PC-9 (cell line): ENCODE measurements at regions not wholly inside any gene's neighbourhood (a gene's known extent, or its start where the extent isn't known, plus 50 kb on each side); places are given as distances from the start of the nearest gene placed in this dataset.
A peak's percentile ranks its signal among the peaks of the same experiment; 100 is the strongest.

Experiments
- BruUV-seq: library from RNA; stranded (reverse); fragments of 400-500 nt; replicated peaks from 2 replicates; lab custom pipeline; 2021; lab: Mats Ljungman, UMichigan
- CTCF ChIA-PET: fragments of 300-600 bp; sonication (Branson Sonifier 250); formaldehyde crosslinking; loops from one replicate; lab custom pipeline; 2022; ENCODE audit warnings: antibody characterized with exemption; lab: Charles Lee
- POLR2A ChIA-PET: fragments of 300-600 bp; sonication (Branson Sonifier 250); formaldehyde crosslinking; loops from one replicate; lab custom pipeline; 2022; ENCODE audit warnings: antibody characterized with exemption; ENCODE audit not compliant: unreplicated experiment; lab: Charles Lee
- DNase-seq, 2 experiments: peaks; one replicate each; pipeline versions ENCODE4 v3.0.0 to v3.0.0-alpha.2; 2015 to 2022; ENCODE audit warnings: mixed read lengths in 1 of 2
- H2AFZ ChIP-seq: fragments of 200-600 bp; sonication (generic); 2 replicates; pipeline ENCODE4 v1.8.1; 2017; ENCODE audit warnings: antibody characterized with exemption
- H3F3A ChIP-seq: fragments of 200-600 bp; sonication (generic); 2 replicates; pipeline ENCODE4 v1.8.1; 2017; ENCODE audit warnings: antibody characterized with exemption, mild to moderate bottlenecking, low read depth; ENCODE audit not compliant: insufficient read depth
- H3K27ac ChIP-seq: fragments of 200-600 bp; sonication (generic); 2 replicates; pipeline ENCODE4 v1.6.1; 2016; ENCODE audit warnings: mixed run types
- H3K27me3 ChIP-seq: fragments of 200-600 bp; sonication (generic); 2 replicates; pipeline ENCODE4 v1.6.1; 2016; ENCODE audit warnings: low read depth, mixed run types; ENCODE audit not compliant: insufficient read depth
- H3K36me3 ChIP-seq: fragments of 200-600 bp; sonication (generic); 2 replicates; pipeline ENCODE4 v1.6.1; 2016; ENCODE audit warnings: low read depth, mixed run types
- H3K4me1 ChIP-seq: fragments of 200-600 bp; sonication (generic); replicated peaks from 2 replicates; pipeline ENCODE4 v1.6.1; 2016; ENCODE audit warnings: mixed run types; ENCODE audit not compliant: insufficient read depth
- H3K4me2 ChIP-seq: fragments of 200-600 bp; sonication (generic); 2 replicates; pipeline ENCODE4 v1.6.1; 2017; ENCODE audit warnings: mixed run types
- H3K4me3 ChIP-seq: fragments of 200-600 bp; sonication (generic); 2 replicates; pipeline ENCODE4 v1.6.1; 2016; ENCODE audit warnings: mixed run types
- H3K79me2 ChIP-seq: fragments of 200-600 bp; sonication (generic); 2 replicates; pipeline ENCODE4 v1.6.1; 2017; ENCODE audit warnings: low read depth, mixed run types
- H3K9me2 ChIP-seq: fragments of 200-600 bp; sonication (generic); 2 replicates; pipeline ENCODE4 v1.8.1; 2017; ENCODE audit warnings: mild to moderate bottlenecking; ENCODE audit not compliant: insufficient read depth
- H3K9me3 ChIP-seq: fragments of 200-600 bp; sonication (generic); 2 replicates; pipeline ENCODE4 v1.8.1; 2016; ENCODE audit warnings: low read depth; ENCODE audit not compliant: insufficient read depth
- H4K20me1 ChIP-seq: fragments of 200-600 bp; sonication (generic); 2 replicates; pipeline ENCODE4 v1.8.1; 2017; ENCODE audit not compliant: insufficient read depth
- CTCF ChIP-seq: fragments of 200-600 bp; sonication (generic); conservative IDR thresholded peaks from 2 replicates; pipeline ENCODE4 v1.6.1; 2017; ENCODE audit warnings: mixed run types, antibody characterized with exemption, mild to moderate bottlenecking, moderate library complexity
- EZH2 ChIP-seq: fragments of 200-600 bp; sonication (generic); IDR thresholded peaks from 2 replicates; pipeline ENCODE4 v1.8.0; 2017; ENCODE audit warnings: antibody characterized with exemption, low read depth
- intact Hi-C: fragments of 100-400 bp; cut with micrococcal nuclease; formaldehyde crosslinking; loops from one replicate; pipeline ENCODE4 v1.10.0; 2022; ENCODE audit not compliant: unreplicated experiment

GRCh38 chr5:92372766-92373165 lies 989.6 kb upstream of the ARRDC3 start:
- no peak overlapping the region for H3K4me2 ChIP-seq
- H3K79me2 ChIP-seq: no peaks in the 10 kb centered on the region
- no peaks in the 10 kb centered on the region; the same call in 1 of the 2 replicates for H3K9me2 ChIP-seq
- H3K27ac ChIP-seq: no peak overlapping the region
- no peak overlapping the region for H2AFZ ChIP-seq
- H3K36me3 ChIP-seq: no peaks in the 10 kb centered on the region
- intact Hi-C loops: no loop called here
- H3F3A ChIP-seq: no peaks in the 10 kb centered on the region
- CTCF ChIA-PET: no interaction called here
- TF ChIP-seq EZH2 (no peak), CTCF (no peak)
- no peaks in the 10 kb centered on the region for H3K27me3 ChIP-seq
- BruUV-seq: no TSS peak
- POLR2A ChIA-PET: no interaction called here
- H3K4me1 ChIP-seq: no peaks in the 10 kb centered on the region
- no peaks in the 10 kb centered on the region for H3K9me3 ChIP-seq
- no peak overlapping the region for H3K4me3 ChIP-seq
- DNase-seq: no peak
- no peaks in the 10 kb centered on the region for H4K20me1 ChIP-seq

- POLR2A ChIA-PET: no interaction called here
- no peaks in the 10 kb centered on the region for H3K4me1 ChIP-seq
- TF ChIP-seq EZH2: no peak
- TF ChIP-seq CTCF: no peak
- no peak overlapping the region for H3K27ac ChIP-seq
- H3K27me3 ChIP-seq: no peaks in the 10 kb centered on the region
- no peaks in the 10 kb centered on the region for H3F3A ChIP-seq
- H3K4me3 ChIP-seq: no peak overlapping the region
- CTCF ChIA-PET: no interaction called here
- H4K20me1 ChIP-seq: no peaks in the 10 kb centered on the region
- H3K9me3 ChIP-seq: no peaks in the 10 kb centered on the region
- no peak for DNase-seq
- no peaks in the 10 kb centered on the region for H3K79me2 ChIP-seq
- intact Hi-C loops: no loop called here
- no peaks in the 10 kb centered on the region; the same call in 1 of the 2 replicates for H3K9me2 ChIP-seq
- no peak overlapping the region for H3K4me2 ChIP-seq
- H2AFZ ChIP-seq: peak overlapping the region; percentile 33; the same call in 1 of the 2 replicates
- no TSS peak for BruUV-seq
- no peaks in the 10 kb centered on the region for H3K36me3 ChIP-seq
Observed at GRCh38 chr5:92371889-92372235, 988.7 kb upstream of the ARRDC3 start.

GRCh38 chr5:92371171-92371888 lies 988.2 kb upstream of the ARRDC3 start:
- H3K27ac ChIP-seq: no peak overlapping the region
- no peaks in the 10 kb centered on the region for H3K4me1 ChIP-seq
- H3K4me3 ChIP-seq: no peak overlapping the region
- H3K9me3 ChIP-seq: no peaks in the 10 kb centered on the region
- ChIA-PET POLR2A (no interaction called here), CTCF (no interaction called here)
- no peaks in the 10 kb centered on the region for H3K79me2 ChIP-seq
- H3K36me3 ChIP-seq: no peaks in the 10 kb centered on the region
- DNase-seq: no peak
- H2AFZ ChIP-seq: peak overlapping the region; percentile 33; the same call in 1 of the 2 replicates
- intact Hi-C loops: no loop called here
- no peaks in the 10 kb centered on the region; the same call in 1 of the 2 replicates for H3K9me2 ChIP-seq
- no TSS peak for BruUV-seq
- no peaks in the 10 kb centered on the region for H4K20me1 ChIP-seq
- H3F3A ChIP-seq: no peaks in the 10 kb centered on the region
- TF ChIP-seq CTCF (no peak), EZH2 (no peak)
- no peaks in the 10 kb centered on the region for H3K27me3 ChIP-seq
- no peak overlapping the region for H3K4me2 ChIP-seq
